ENCODE measurements at regions not wholly inside any gene's neighbourhood (a gene's known extent, or its start where the extent isn't known, plus 50 kb on each side); places are given as distances from the start of the nearest gene placed in this dataset.

- Histone ChIP-seq H3K4me1 (ENCODE audit: control insufficient read depth, insufficient read depth, low read length, unreplicated experiment) (peaks cover 8% of the 10 kb centered on the region), H3K79me2 (ENCODE audit: control insufficient read depth, insufficient read depth, low read length, unreplicated experiment) (no peaks in the 10 kb centered on the region), H3K27me3 (ENCODE audit: insufficient read depth, low read length) (no peaks in the 10 kb centered on the region), H2AFZ (ENCODE audit: low read length, unreplicated experiment) (no peak overlapping the region), H3K27ac (ENCODE audit: low read depth, low read length) (no peak overlapping the region), H3K4me3 (ENCODE audit: low read depth, low read length) (no peak overlapping the region), H3K36me3 (ENCODE audit: insufficient read depth, low read length) (no peaks in the 10 kb centered on the region)
Observed at GRCh38 chr4:158991534-158992155, 111.2 kb upstream of the RAPGEF2 start.

- H3K4me1 ChIP-seq (ENCODE audit: control insufficient read depth, insufficient read depth, low read length, unreplicated experiment), result peaks cover 16% of the 10 kb centered on the region
- no peak overlapping the region for H3K27ac ChIP-seq (ENCODE audit: low read depth, low read length)
- no peak overlapping the region for H3K4me3 ChIP-seq (ENCODE audit: low read depth, low read length)
- H3K36me3 ChIP-seq (ENCODE audit: insufficient read depth, low read length), result no peaks in the 10 kb centered on the region
- no peaks in the 10 kb centered on the region for H3K27me3 ChIP-seq (ENCODE audit: insufficient read depth, low read length)
- H3K79me2 ChIP-seq (ENCODE audit: control insufficient read depth, insufficient read depth, low read length, unreplicated experiment), result no peaks in the 10 kb centered on the region
- no peak overlapping the region for H2AFZ ChIP-seq (ENCODE audit: low read length, unreplicated experiment)
Observed at GRCh38 chr4:158993891-158994290, 109.0 kb upstream of the RAPGEF2 start.

DNA sequence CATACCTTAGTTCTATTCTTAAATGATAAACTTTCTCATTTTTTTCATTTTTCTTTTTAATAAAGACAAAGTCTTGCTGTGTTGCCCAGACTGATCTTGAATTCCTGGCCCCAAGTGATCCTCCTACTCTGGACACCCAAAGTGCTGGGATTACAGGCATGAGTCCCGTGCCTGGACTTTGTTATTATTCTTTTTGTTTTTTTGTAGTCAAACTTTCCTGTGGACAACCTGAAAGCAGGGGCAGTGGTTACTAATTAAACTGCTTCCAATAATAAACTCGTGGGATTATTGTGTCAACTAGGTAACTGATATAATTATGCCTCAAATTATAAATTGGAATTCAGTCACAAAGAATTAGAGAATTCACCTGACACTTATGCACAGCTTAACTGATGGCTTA is 107.8 kb upstream of the RAPGEF2 start:
- Histone ChIP-seq H3K4me3 (ENCODE audit: low read depth, low read length) (no peak overlapping the region), H3K79me2 (ENCODE audit: control insufficient read depth, insufficient read depth, low read length, unreplicated experiment) (no peaks in the 10 kb centered on the region), H3K36me3 (ENCODE audit: insufficient read depth, low read length) (no peaks in the 10 kb centered on the region), H3K4me1 (ENCODE audit: control insufficient read depth, insufficient read depth, low read length, unreplicated experiment) (peaks cover 16% of the 10 kb centered on the region), H3K27me3 (ENCODE audit: insufficient read depth, low read length) (no peaks in the 10 kb centered on the region), H2AFZ (ENCODE audit: low read length, unreplicated experiment) (no peak overlapping the region), H3K27ac (ENCODE audit: low read depth, low read length) (no peak overlapping the region)

DNA sequence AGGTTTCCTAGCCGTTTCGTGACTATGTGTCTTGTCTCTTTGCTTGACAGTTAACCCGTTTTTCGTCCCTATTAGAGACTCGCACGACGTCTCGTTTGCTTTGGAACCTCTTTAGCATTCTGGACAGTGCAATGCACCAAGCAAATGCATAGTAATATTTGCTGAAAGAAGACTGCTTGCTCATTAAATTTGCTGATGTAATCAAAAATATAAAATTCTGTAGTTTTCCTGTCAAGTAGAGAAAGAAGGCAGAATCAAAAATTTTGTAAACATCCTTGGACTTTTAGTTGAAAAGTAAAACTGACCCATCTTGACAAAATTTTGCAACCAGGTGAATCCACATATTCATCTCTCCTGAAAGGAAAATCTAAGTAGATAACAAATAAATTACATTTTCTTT is 106.9 kb upstream of the RAPGEF2 start:
- no peak overlapping the region for H2AFZ ChIP-seq (ENCODE audit: low read length, unreplicated experiment)
- H3K79me2 ChIP-seq (ENCODE audit: control insufficient read depth, insufficient read depth, low read length, unreplicated experiment), result no peaks in the 10 kb centered on the region
- H3K27ac ChIP-seq (ENCODE audit: low read depth, low read length), result no peak overlapping the region
- peaks cover 16% of the 10 kb centered on the region for H3K4me1 ChIP-seq (ENCODE audit: control insufficient read depth, insufficient read depth, low read length, unreplicated experiment)
- H3K36me3 ChIP-seq (ENCODE audit: insufficient read depth, low read length), result no peaks in the 10 kb centered on the region
- no peaks in the 10 kb centered on the region for H3K27me3 ChIP-seq (ENCODE audit: insufficient read depth, low read length)
- H3K4me3 ChIP-seq (ENCODE audit: low read depth, low read length), result no peak overlapping the region

DNA sequence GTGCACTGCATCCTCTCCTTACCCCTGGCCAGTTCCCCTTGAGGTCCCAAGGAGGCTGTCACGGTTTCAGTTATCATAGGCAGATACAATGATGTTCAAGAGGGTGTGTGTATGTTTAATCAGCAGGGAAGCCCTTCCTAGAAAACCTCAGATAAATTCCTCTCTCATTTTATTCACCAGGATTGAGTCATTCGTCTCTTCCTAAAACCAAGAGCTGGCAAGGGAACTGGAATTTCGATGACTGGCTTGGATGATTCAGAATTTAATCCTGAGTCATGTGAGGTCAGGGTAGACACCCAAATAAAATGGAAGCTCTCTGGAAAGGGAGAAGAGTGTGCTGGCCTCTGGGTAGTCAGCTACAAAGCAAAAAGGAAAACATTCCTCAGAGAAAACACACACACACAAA is 106.2 kb upstream of the RAPGEF2 start:
- no peaks in the 10 kb centered on the region for H3K36me3 ChIP-seq (ENCODE audit: insufficient read depth, low read length)
- peak overlapping the region; percentile 53; the same call in 1 of the 2 replicates for H3K27ac ChIP-seq (ENCODE audit: low read depth, low read length)
- peaks cover 16% of the 10 kb centered on the region for H3K4me1 ChIP-seq (ENCODE audit: control insufficient read depth, insufficient read depth, low read length, unreplicated experiment)
- no peaks in the 10 kb centered on the region for H3K79me2 ChIP-seq (ENCODE audit: control insufficient read depth, insufficient read depth, low read length, unreplicated experiment)
- H3K4me3 ChIP-seq (ENCODE audit: low read depth, low read length), result no peak overlapping the region
- H2AFZ ChIP-seq (ENCODE audit: low read length, unreplicated experiment), result no peak overlapping the region
- H3K27me3 ChIP-seq (ENCODE audit: insufficient read depth, low read length), result no peaks in the 10 kb centered on the region

GRCh38 chr4:158997660-158998349 is 105.1 kb upstream of the RAPGEF2 start:
- no peak overlapping the region for H3K27ac ChIP-seq (ENCODE audit: low read depth, low read length)
- H3K79me2 ChIP-seq (ENCODE audit: control insufficient read depth, insufficient read depth, low read length, unreplicated experiment), result no peaks in the 10 kb centered on the region
- no peak overlapping the region for H3K4me3 ChIP-seq (ENCODE audit: low read depth, low read length)
- no peak overlapping the region for H2AFZ ChIP-seq (ENCODE audit: low read length, unreplicated experiment)
- H3K4me1 ChIP-seq (ENCODE audit: control insufficient read depth, insufficient read depth, low read length, unreplicated experiment), result peaks cover 21% of the 10 kb centered on the region
- H3K36me3 ChIP-seq (ENCODE audit: insufficient read depth, low read length), result no peaks in the 10 kb centered on the region
- no peaks in the 10 kb centered on the region for H3K27me3 ChIP-seq (ENCODE audit: insufficient read depth, low read length)

GRCh38 chr4:158998624-158999023 is 104.3 kb upstream of the RAPGEF2 start:
- peaks cover 29% of the 10 kb centered on the region for H3K4me1 ChIP-seq (ENCODE audit: control insufficient read depth, insufficient read depth, low read length, unreplicated experiment)
- no peaks in the 10 kb centered on the region for H3K27me3 ChIP-seq (ENCODE audit: insufficient read depth, low read length)
- no peak overlapping the region for H3K4me3 ChIP-seq (ENCODE audit: low read depth, low read length)
- no peaks in the 10 kb centered on the region for H3K36me3 ChIP-seq (ENCODE audit: insufficient read depth, low read length)
- no peak overlapping the region for H2AFZ ChIP-seq (ENCODE audit: low read length, unreplicated experiment)
- H3K79me2 ChIP-seq (ENCODE audit: control insufficient read depth, insufficient read depth, low read length, unreplicated experiment), result no peaks in the 10 kb centered on the region
- H3K27ac ChIP-seq (ENCODE audit: low read depth, low read length), result no peak overlapping the region

DNA sequence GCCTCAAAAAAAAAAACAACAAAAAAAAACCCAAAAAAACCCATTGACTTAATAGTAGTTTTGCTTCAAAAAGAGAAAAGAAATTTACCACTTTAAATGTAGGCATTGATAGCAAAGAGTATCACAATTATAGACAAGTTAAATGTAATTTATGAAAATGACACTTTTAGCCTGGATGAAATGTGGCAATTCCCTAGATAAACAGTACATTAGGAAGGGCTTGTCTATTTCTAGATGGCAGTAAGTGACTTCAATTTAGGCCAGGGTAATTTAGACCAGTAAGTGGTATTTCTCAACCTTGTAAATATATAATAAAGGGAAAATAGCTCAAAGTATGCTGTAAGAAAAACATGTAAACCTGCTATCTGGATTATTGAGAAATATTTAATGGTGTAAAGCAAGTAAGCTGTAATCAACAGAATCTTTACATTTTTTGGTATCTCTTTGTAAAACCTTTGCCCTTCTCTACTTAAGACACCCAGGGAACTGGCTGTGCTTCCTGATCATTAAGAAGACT is 103.7 kb upstream of the RAPGEF2 start:
- Histone ChIP-seq H3K36me3 (ENCODE audit: insufficient read depth, low read length) (no peaks in the 10 kb centered on the region), H3K79me2 (ENCODE audit: control insufficient read depth, insufficient read depth, low read length, unreplicated experiment) (no peaks in the 10 kb centered on the region)

DNA sequence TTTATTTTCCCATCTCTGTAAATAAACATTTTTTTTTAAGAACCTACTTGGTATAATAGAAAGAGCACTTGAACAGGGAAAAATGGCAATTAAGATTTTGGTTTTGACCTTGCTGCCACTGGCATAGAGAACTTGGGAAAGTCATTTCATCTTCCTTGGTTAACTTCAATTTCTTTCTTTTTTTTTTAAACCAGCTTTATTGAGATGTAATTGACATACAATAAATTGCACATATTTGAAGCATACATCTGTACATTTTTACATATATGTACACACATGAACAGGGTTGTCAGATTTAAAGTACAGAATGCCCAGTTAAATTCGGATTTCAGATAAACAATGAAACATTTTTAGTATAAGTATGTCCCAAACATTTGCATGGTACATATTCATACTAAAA is 103.0 kb upstream of the RAPGEF2 start:
- Histone ChIP-seq H3K4me3 (ENCODE audit: low read depth, low read length) (no peak overlapping the region), H3K79me2 (ENCODE audit: control insufficient read depth, insufficient read depth, low read length, unreplicated experiment) (no peaks in the 10 kb centered on the region), H3K27me3 (ENCODE audit: insufficient read depth, low read length) (no peaks in the 10 kb centered on the region), H3K4me1 (ENCODE audit: control insufficient read depth, insufficient read depth, low read length, unreplicated experiment) (peaks cover 33% of the 10 kb centered on the region), H3K27ac (ENCODE audit: low read depth, low read length) (no peak overlapping the region), H2AFZ (ENCODE audit: low read length, unreplicated experiment) (no peak overlapping the region), H3K36me3 (ENCODE audit: insufficient read depth, low read length) (no peaks in the 10 kb centered on the region)

More for the DNA sequence above, 103.7 kb upstream of the RAPGEF2 start:
- Histone ChIP-seq H3K4me3 (ENCODE audit: low read depth, low read length) (no peak overlapping the region), H3K4me1 (ENCODE audit: control insufficient read depth, insufficient read depth, low read length, unreplicated experiment) (peaks cover 33% of the 10 kb centered on the region), H2AFZ (ENCODE audit: low read length, unreplicated experiment) (no peak overlapping the region), H3K27ac (ENCODE audit: low read depth, low read length) (no peak overlapping the region), H3K27me3 (ENCODE audit: insufficient read depth, low read length) (no peaks in the 10 kb centered on the region)

- Histone ChIP-seq H3K79me2 (ENCODE audit: control insufficient read depth, insufficient read depth, low read length, unreplicated experiment) (no peaks in the 10 kb centered on the region), H3K4me1 (ENCODE audit: control insufficient read depth, insufficient read depth, low read length, unreplicated experiment) (peaks cover 23% of the 10 kb centered on the region), H2AFZ (ENCODE audit: low read length, unreplicated experiment) (peak overlapping the region; percentile 71), H3K36me3 (ENCODE audit: insufficient read depth, low read length) (no peaks in the 10 kb centered on the region), H3K4me3 (ENCODE audit: low read depth, low read length) (no peak overlapping the region), H3K27me3 (ENCODE audit: insufficient read depth, low read length) (no peaks in the 10 kb centered on the region), H3K27ac (ENCODE audit: low read depth, low read length) (peak overlapping the region; percentile 77)
Observed at GRCh38 chr4:159002950-159003349, 99.9 kb upstream of the RAPGEF2 start.

Data from ACC112 (cell line).